K562 (cell line): ENCODE measurements at regions not wholly inside any gene's neighbourhood (a gene's known extent, or its start where the extent isn't known, plus 50 kb on each side); places are given as distances from the start of the nearest gene placed in this dataset.

Source experiments
- ATAC-seq: fragments of 200-7000 bp; cut with Tn5 transposase; 3 replicates; pipeline ENCODE4 v1.9.1; 2020; ENCODE audit warnings: moderate library complexity
- BruUV-seq: library from RNA; stranded (reverse); fragments of 400-500 nt; replicated peaks from 2 replicates; lab custom pipeline; 2021; lab: Mats Ljungman, UMichigan
- CTCF ChIA-PET: fragments of 300-600 bp; formaldehyde crosslinking; extraction: SDS; loops from one replicate; lab custom pipeline; 2021; ENCODE audit warnings: low intra/inter-chr PET ratio; lab: Yijun Ruan, JAX
- POLR2A ChIA-PET: fragments of 300-600, 350-650 bp; sonication (Branson Sonifier 250); formaldehyde crosslinking; extraction: SDS; loops from one replicate; lab custom pipeline; 2021; ENCODE audit warnings: antibody characterized with exemption, inconsistent platforms; lab: Yijun Ruan, JAX
- DNase-seq, 4 experiments: peaks; one replicate each; pipeline versions ENCODE4 v3.0.0 to v3.0.0-alpha.2; 2011 to 2018; ENCODE audit warnings: low spot score in 3 of 4, mixed read lengths in 3 of 4; ENCODE audit errors: extremely low read depth in 1 of 4
- FAIRE-seq: peaks from 2 replicates; lab custom pipeline; 2011; peaks lifted over from hg19 to GRCh38; lab: Jason Lieb, UNC
- H2AFZ ChIP-seq: 2 replicates; pipeline ENCODE4 v1.6.0; 2011; ENCODE audit warnings: low read depth, low read length, control low read depth, inconsistent platforms
- H3K27ac ChIP-seq: fragments of 200-600 bp; 3 replicates; pipeline ENCODE4 v1.8.0; 2011; ENCODE audit warnings: low read depth, mild to moderate bottlenecking, control low read depth, inconsistent platforms, low read length, moderate library complexity, mixed read lengths; ENCODE audit errors: extremely low read depth
- H3K27me3 ChIP-seq, 2 experiments: fragments of 300-600 bp in 1 of 2; 2 replicates in 1 of 2; 3 replicates in 1 of 2; pipeline versions ENCODE4 v1.6.0 to v1.8.0; 2011; ENCODE audit warnings: inconsistent platforms in 2 of 2, low read length in 2 of 2, mild to moderate bottlenecking in 1 of 2, mixed read lengths in 1 of 2, moderate library complexity in 1 of 2; ENCODE audit not compliant: control insufficient read depth in 2 of 2, insufficient read depth in 2 of 2
- H3K36me3 ChIP-seq: fragments of 300-600 bp; 3 replicates; pipeline ENCODE4 v1.8.0; 2011; ENCODE audit warnings: mild to moderate bottlenecking, low read length, inconsistent platforms; ENCODE audit not compliant: control insufficient read depth, insufficient read depth
- H3K4me1 ChIP-seq, 2 experiments: fragments of 200-600 bp in 1 of 2; replicated peaks in 1 of 2; 2 replicates in 1 of 2; 3 replicates in 1 of 2; pipeline versions ENCODE4 v1.5.1 to v1.8.0; 2011; ENCODE audit warnings: inconsistent platforms in 2 of 2, low read length in 2 of 2, mild to moderate bottlenecking in 1 of 2, mixed read lengths in 1 of 2, moderate library complexity in 1 of 2; ENCODE audit not compliant: control insufficient read depth in 2 of 2, insufficient read depth in 2 of 2
- H3K4me2 ChIP-seq: 2 replicates; pipeline ENCODE4 v1.6.1; 2011; ENCODE audit warnings: low read length, control low read depth, inconsistent platforms, mixed read lengths; ENCODE audit not compliant: insufficient read depth
- H3K4me3 ChIP-seq: fragments of 200-600 bp; sonication (generic), shearing (Covaris generic); 2 replicates; pipeline ENCODE4 v1.5.1; 2016; ENCODE audit warnings: control low read depth, inconsistent platforms
- H3K79me2 ChIP-seq: fragments of 200-600 bp; 3 replicates; pipeline ENCODE4 v1.8.0; 2011; ENCODE audit warnings: low read length, inconsistent platforms; ENCODE audit not compliant: control insufficient read depth, insufficient read depth
- H3K9ac ChIP-seq, 2 experiments: 2 replicates each; pipeline versions ENCODE4 v1.6.0 to v1.6.1; 2011; ENCODE audit warnings: low read depth in 2 of 2, low read length in 2 of 2, control low read depth in 1 of 2, inconsistent platforms in 1 of 2, mild to moderate bottlenecking in 1 of 2, mixed read lengths in 1 of 2; ENCODE audit not compliant: insufficient read depth in 1 of 2
- H3K9me1 ChIP-seq: one replicate; pipeline ENCODE4 v1.6.0; 2011; ENCODE audit warnings: inconsistent platforms, mild to moderate bottlenecking, low read length, moderate library complexity; ENCODE audit not compliant: control insufficient read depth, insufficient read depth
- H3K9me3 ChIP-seq: replicated peaks from 2 replicates; pipeline ENCODE4 v1.5.1; 2011; ENCODE audit warnings: low read depth, low read length, inconsistent platforms; ENCODE audit not compliant: control insufficient read depth, insufficient read depth
- H4K20me1 ChIP-seq: replicated peaks from 2 replicates; pipeline ENCODE4 v1.6.1; 2011; ENCODE audit warnings: low read length, inconsistent platforms, mixed read lengths; ENCODE audit not compliant: control insufficient read depth, insufficient read depth
- BRD4 ChIP-seq: fragments of 200-600 bp; sonication (generic); IDR thresholded peaks from 2 replicates; pipeline ENCODE4 v1.6.1; 2017; ENCODE audit warnings: inconsistent platforms
- CHD4 ChIP-seq: fragments of 200-600 bp; sonication (generic); IDR thresholded peaks from 3 replicates; pipeline ENCODE4 v1.6.1; 2012; ENCODE audit warnings: low read depth, mild to moderate bottlenecking, mixed read lengths, low read length, inconsistent platforms; ENCODE audit not compliant: insufficient read depth, insufficient replicate concordance, poor library complexity, severe bottlenecking
- CTCFL ChIP-seq: IDR thresholded peaks from 2 replicates; pipeline ENCODE4 v1.6.1; 2011; ENCODE audit warnings: borderline replicate concordance, low read depth, mild to moderate bottlenecking, moderate library complexity, low read length; ENCODE audit not compliant: insufficient read depth, poor library complexity, severe bottlenecking
- DPF2 ChIP-seq: fragments of 450-650 bp; IDR thresholded peaks from 2 replicates; pipeline ENCODE4 v1.6.1; 2016
- GABPB2 ChIP-seq: fragments of 250-450 bp; sonication (Bioruptor Pico); conservative IDR thresholded peaks from 2 replicates; pipeline ENCODE4 v1.5.1; 2021; ENCODE audit warnings: mild to moderate bottlenecking
- GTF2A2 ChIP-seq: IDR thresholded peaks from 2 replicates; pipeline ENCODE4 v1.6.1; 2016; ENCODE audit warnings: mild to moderate bottlenecking, missing genetic modification characterization, missing compliant biosample characterization
- NKRF ChIP-seq: fragments of 450-650 bp; IDR thresholded peaks from 2 replicates; pipeline ENCODE4 v1.6.1; 2016; ENCODE audit warnings: borderline replicate concordance
- ZC3H11A ChIP-seq: IDR thresholded peaks from 2 replicates; pipeline ENCODE4 v1.6.1; 2012; ENCODE audit warnings: low read depth, low read length, improper control_type of control experiment
- ZC3H8 ChIP-seq: fragments of 450-650 bp; IDR thresholded peaks from 2 replicates; pipeline ENCODE4 v1.6.1; 2017
- ZNF347 ChIP-seq: fragments of 450-650 bp; formaldehyde crosslinking; IDR thresholded peaks from 2 replicates; pipeline ENCODE4 v1.4.0; 2020; ENCODE audit warnings: low read depth, mild to moderate bottlenecking, moderate library complexity
- ZNF408 ChIP-seq: fragments of 250-450 bp; sonication (Bioruptor Pico); IDR thresholded peaks from 2 replicates; pipeline ENCODE4 v1.4.0; 2020; ENCODE audit warnings: low read depth, mild to moderate bottlenecking, moderate library complexity
- WGBS: fragments of 100-300 bp; shearing (Covaris generic); methylation state at CpG from one replicate; pipeline ENCODE4 v1.1.6; 2016; ENCODE audit warnings: low coverage, mixed read lengths; ENCODE audit not compliant: insufficient coverage; ENCODE audit errors: missing lambda C conversion rate; 5-methylcytosine and 5-hydroxymethylcytosine counted together
- in situ Hi-C: fragments of 300-500 bp; cut with MboI; formaldehyde crosslinking; loops from 4 replicates; pipeline ENCODE4 v1.15.0; 2018; ENCODE audit warnings: inconsistent platforms, mixed read lengths
- intact Hi-C: fragments of 100-400 bp; cut with micrococcal nuclease; formaldehyde crosslinking; loops from 2 replicates; pipeline ENCODE4 v1.14.2; 2022
- TF ChIP-seq, protein P1 (sequence below): fragments of 250-450 bp; sonication (Bioruptor Pico); IDR thresholded peaks from 2 replicates; pipeline ENCODE4 v1.4.0; 2020; ENCODE audit warnings: mild to moderate bottlenecking, moderate library complexity
- TF ChIP-seq, protein P2 (sequence below): fragments of 250-450 bp; sonication (Bioruptor Pico); IDR thresholded peaks from 2 replicates; pipeline ENCODE4 v1.8.0; 2021; ENCODE audit warnings: moderate library complexity, mild to moderate bottlenecking, inconsistent platforms

- Histone ChIP-seq H2AFZ (no peak overlapping the region), H3K27ac (no peak overlapping the region), H4K20me1 (no peaks in the 10 kb centered on the region), H3K27me3 (peaks cover 0 to 9% of the 10 kb centered on the region in 2 experiments; a peak in 3 of 5 replicates), H3K4me2 (no peak overlapping the region), H3K9me1 (no peaks in the 10 kb centered on the region), H3K9ac (no peak overlapping the region), H3K79me2 (no peaks in the 10 kb centered on the region), H3K36me3 (no peaks in the 10 kb centered on the region), H3K4me3 (no peak overlapping the region), H3K9me3 (no peaks in the 10 kb centered on the region), H3K4me1 (no peaks in the 10 kb centered on the region)
- under 1% methylated on average over 18 of the region's 18 CpGs for WGBS
- no TSS peak for BruUV-seq
- CTCF ChIA-PET, result no interaction called here
- POLR2A ChIA-PET, result interaction anchor here (0.7 kb wide), 1 partner anchor 924 kb away, joined by 3 read pairs; no protein-coding TSS in a partner anchor
- in situ Hi-C loops, result no loop called here
- ATAC-seq (no peak), DNase-seq (no peak), FAIRE-seq (no peak)
- intact Hi-C loops, result no loop called here
- no peak for TF ChIP-seq DPF2
- no peak for TF ChIP-seq GTF2A2
- TF ChIP-seq CHD4, result no peak
- TF ChIP-seq BRD4, result no peak
- TF ChIP-seq ZC3H11A, result no peak
- TF ChIP-seq, protein P1, sequence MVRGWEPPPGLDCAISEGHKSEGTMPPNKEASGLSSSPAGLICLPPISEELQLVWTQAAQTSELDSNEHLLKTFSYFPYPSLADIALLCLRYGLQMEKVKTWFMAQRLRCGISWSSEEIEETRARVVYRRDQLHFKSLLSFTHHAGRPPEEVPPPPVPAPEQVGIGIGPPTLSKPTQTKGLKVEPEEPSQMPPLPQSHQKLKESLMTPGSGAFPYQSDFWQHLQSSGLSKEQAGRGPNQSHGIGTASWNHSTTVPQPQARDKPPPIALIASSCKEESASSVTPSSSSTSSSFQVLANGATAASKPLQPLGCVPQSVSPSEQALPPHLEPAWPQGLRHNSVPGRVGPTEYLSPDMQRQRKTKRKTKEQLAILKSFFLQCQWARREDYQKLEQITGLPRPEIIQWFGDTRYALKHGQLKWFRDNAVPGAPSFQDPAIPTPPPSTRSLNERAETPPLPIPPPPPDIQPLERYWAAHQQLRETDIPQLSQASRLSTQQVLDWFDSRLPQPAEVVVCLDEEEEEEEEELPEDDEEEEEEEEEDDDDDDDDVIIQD, result no peak
- no peak for TF ChIP-seq ZNF408 (CRISPR knock-in tag)
- TF ChIP-seq, protein P2, sequence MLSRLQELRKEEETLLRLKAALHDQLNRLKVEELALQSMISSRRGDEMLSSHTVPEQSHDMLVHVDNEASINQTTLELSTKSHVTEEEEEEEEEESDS (CRISPR knock-in tag), result no peak
- no peak for TF ChIP-seq ZNF347 (CRISPR knock-in tag)
- TF ChIP-seq NKRF, result no peak
- no peak for TF ChIP-seq GABPB2
- no peak for TF ChIP-seq CTCFL
- no peak for TF ChIP-seq ZC3H8
Measured at GRCh38 chr6:1016329-1017302, 295.3 kb upstream of the FOXQ1 start.
